Right forelimb (tissue), 1 donor: ENCODE measurements at regions not wholly inside any gene's neighbourhood (a gene's known extent, or its start where the extent isn't known, plus 50 kb on each side); places are given as distances from the start of the nearest gene placed in this dataset.

Experiments used
- DNase-seq: peaks from one replicate; pipeline ENCODE4 v3.0.0-alpha.2; 2018

DNA sequence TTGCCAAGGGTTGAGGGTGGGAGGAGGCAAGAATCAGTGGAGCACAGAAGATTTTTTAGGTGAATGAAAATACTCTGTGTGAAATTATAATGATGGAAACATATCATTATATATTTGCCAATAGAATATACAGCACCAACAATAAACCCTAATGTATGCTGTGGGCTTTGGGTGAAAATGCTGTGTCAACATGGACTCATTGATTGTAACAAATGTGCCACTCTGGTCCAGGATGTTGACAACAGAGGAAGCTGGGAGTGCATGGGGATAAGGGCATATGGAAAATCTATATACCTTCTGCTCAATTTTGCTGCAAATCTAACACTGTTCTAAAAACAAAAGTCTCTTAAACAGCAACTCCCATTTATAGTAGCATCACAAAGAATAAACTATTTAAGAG lies 114.3 kb downstream of the LYZL1 start:
- DNase-seq, result no peak

DNA sequence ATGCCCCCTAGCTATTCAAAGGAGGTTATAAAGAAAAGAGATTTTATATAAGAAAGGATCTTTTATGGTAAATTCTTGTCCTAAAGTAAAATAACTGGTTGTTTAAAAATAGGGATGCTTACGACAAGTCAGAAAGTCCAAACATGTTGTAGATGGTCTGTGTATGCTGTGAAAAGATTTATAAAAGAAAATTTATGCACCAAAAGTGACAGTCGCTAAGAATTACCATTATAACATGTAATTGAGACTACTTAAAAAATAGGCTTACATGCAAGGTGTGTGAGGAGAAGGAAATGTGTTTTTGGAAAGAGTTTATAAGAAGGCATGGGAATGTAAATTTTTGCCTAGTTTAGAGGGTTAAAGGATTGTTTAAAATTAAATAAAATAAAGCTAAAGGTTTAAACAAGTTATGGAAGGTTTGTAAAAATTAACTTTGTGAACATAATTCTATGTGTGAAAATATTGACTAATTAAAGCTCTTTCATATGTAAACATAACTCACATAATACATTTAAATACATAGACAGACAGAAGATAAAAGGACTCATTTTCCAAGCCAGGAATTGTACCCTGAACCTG lies 118.5 kb downstream of the LYZL1 start:
- DNase-seq, result no peak
